ENCODE measurements at regions not wholly inside any gene's neighbourhood (a gene's known extent, or its start where the extent isn't known, plus 50 kb on each side); places are given as distances from the start of the nearest gene placed in this dataset.
"Not testable (repeated sequence)": the region's sequence is repeated elsewhere in the genome, so short reads cannot be mapped to it uniquely, and the experiment has no call there.

GRCh38 chr5:92665506-92665905, 915.5 kb downstream of the NR2F1-AS1 start:
- DNase-seq = no peak

GRCh38 chr5:92662741-92663140, 918.3 kb downstream of the NR2F1-AS1 start:
- DNase-seq = no peak

- no peak for DNase-seq
Measured at GRCh38 chr5:92659246-92659645, 921.8 kb downstream of the NR2F1-AS1 start.

DNA sequence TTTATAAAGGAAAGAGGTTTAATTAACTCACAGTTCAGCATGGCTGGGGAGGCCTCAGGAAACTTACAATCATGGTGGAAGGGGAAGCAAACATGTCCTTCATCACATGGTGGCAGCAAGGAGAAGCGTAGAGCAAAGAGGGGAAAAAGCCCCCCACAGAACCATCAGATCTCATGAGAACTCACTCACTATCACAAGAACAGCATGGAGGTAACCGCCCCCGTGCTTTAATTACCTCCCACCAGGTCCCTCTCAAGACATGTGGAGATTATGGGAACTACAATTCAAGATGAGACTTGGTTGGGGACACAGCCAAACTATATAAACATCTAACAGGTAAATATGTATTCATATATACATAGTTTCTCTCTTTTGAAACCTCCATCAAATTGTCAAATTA, 926.4 kb downstream of the NR2F1-AS1 start:
- DNase-seq = not testable (repeated sequence)

- DNase-seq = no peak
Measured at GRCh38 chr5:92653730-92654461, 927.1 kb downstream of the NR2F1-AS1 start.

- DNase-seq = no peak
Measured at GRCh38 chr5:92652756-92653155, 928.3 kb downstream of the NR2F1-AS1 start.

GRCh38 chr5:92644266-92644886, 936.6 kb downstream of the NR2F1-AS1 start:
- no peak for DNase-seq

DNA sequence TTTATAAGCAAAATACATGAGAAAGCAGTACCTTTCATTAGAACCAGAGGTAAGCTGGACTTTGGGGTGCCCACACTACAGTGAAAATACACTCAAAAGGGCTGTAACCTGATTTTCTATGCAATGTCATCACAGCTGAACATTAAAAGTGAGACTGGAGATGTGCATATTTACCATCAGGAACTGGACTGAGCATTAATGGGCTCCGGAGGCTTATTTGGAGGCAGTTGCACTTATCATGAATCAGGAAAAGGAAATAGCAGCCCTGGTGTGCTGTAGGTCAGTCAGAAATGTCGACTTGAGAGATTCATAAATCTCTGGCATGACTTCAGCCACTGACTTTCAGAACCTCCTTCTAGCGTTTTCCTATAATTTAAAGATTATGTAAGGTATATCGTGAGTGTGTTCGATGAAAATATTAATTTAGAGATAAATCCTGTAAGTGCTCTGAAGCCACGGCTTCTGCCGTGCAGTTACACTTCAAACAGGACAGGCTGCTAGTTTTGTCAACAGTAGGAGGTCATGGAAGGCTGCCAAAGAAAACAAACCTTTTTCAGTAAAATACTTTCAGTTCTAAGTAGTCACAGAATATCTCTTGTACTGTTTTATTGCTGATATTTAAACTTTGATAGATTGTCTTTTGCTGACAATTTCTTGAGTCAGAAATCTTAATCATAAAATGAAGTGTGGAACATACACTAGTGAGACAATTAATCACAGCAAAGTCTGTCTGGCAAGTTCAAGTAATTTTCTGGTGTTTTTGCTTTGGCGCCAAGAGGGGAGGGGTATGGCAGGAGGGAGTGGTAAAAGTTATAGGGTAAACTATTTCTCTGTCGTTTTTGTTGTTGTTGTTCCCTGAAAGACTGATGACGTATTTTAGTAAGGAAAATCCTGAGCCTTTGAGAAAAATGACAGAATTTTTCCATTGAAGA, 939.7 kb downstream of the NR2F1-AS1 start:
- no peak for DNase-seq

DNA sequence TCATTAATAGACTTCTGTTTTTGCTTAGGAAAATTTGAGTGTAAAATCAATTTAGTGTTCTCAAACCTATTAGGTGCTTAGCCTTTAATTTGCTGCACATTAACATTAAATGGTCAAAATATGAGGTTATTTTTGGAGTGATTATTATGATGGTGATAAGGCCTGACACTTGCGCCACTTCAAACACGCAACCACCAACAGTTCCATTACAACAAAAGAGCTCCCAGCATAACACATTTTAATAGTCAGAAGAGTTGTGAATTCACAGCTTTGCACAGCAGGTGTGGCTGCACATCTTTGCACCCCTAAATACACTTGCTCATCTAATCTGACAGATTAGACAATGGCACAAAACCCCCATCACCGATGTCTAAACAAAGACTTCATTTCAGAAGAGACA, 940.7 kb downstream of the NR2F1-AS1 start:
- DNase-seq = no peak

DNA sequence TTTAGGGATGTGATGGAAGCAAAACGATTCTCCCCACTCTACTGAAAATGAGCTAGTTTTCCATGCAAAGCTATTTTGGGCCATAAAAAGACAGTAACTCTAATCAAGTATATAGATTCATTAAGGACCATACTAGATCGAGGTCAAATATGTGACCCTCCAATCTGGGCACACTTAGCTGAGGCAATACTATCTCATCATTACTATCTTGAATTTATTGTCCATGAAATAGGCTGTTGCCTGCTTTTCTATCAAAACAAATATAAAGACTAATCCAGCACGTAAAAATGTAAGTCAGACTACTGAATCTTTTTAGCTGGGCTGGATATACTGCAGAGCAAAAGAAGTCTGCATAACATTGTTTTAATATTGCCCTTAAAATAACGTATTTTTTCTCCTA, 943.1 kb downstream of the NR2F1-AS1 start:
- DNase-seq = no peak

DNA sequence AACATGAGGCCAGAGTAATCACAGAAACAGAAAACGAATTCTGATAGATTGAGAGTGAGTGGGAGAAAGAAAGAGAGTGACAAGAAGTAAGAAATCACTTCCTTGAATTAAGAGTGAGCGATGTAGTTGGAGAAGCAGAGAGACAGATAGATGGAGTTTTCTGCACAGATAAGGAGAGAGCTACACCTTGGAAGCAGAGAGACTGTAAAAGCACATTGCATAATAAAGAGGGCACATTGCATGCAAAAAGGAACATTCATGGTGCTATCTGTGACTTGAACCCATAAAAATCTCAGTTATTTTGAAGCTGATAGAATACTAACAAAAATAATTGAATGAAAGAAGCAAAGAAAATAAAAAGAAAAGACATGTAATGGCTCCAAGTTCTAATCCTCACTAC, 943.8 kb downstream of the NR2F1-AS1 start:
- no peak for DNase-seq

DNA sequence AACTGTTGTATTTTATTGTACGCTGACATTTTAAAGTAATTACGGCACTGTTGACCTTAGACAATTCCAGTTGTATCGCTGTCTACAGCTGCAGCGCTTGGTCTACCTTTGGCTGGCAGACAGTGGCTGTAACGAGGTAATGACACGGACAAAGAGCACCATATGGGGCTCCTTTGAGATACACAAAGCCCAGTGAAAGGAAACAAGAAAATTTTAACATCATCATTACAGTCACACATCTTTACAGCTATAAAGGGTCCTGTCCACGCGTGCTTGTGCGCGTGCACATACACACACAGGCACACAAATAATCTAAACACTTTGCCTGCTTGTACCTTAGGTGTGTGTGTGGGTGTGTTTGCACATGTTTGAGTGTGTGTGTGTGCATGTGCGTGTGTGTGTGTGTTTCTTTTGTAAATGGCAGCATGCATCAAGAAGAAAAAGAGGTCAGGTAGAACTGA, 946.0 kb downstream of the NR2F1-AS1 start:
- no peak for DNase-seq

GRCh38 chr5:92633875-92634487, 947.0 kb downstream of the NR2F1-AS1 start:
- DNase-seq = no peak

DNA sequence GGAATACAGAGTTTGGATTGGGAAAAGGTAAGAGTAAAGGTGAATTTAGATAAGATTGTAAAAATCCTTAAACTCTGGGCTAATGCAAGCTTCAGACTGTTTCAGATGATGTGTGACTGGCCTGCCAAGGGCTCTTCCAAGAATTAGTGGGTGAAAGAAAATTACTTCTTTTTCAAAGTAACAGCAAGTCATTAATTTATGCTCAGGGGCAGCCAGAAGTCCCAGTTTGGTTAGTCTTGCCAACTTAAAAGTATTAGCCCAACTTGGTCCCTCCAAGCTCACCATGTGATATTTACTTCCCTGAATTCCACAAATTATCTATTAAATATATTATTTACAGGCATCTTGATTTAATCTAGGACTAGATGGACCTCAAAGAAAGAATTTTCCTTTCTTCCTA, 947.8 kb downstream of the NR2F1-AS1 start:
- DNase-seq = no peak

DNA sequence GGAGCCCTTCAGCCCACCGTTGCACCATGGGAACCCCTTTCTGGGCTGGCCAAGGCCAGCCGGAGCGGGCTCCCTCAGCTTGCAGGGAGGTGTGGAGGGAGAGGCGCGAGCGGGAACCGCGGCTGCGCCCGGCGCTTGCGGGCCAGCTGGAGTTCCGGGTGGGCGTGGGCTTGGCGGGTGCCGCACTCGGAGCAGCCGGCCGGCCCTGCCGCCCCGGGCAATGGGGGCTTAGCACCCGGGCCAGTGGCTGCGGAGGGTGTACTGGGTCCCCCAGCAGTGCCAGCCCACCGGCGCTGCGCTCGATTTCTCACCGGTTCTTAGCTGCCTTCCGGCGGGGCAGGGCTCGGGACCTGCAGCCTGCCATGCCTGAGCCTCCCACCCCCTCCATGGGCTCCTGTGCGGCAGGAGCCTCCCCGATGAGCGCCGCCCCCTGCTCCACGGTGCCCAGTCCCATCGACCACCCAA, 949.8 kb downstream of the NR2F1-AS1 start:
- DNase-seq = not testable (repeated sequence)

DNA sequence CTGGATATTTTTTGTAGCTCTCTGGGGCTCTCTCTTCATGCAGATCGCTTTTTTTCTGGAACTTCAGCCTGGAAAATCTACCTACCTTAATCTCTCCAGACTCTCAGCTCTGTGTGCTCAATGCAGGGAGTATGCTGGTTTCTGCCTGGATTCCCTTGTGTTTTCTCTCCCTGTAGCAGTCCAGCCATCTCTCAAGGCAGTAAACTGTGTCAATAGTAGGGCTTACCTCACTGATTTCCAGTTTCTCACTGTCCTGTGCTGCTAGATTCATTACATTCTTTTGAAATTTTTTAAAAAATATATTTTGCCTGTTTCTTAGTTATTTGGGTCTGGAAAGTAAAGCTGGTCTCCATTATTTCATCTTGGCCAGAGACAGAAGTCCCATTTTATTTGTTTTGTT, 951.4 kb downstream of the NR2F1-AS1 start:
- no peak for DNase-seq

GRCh38 chr5:92629000-92629399, 952.0 kb downstream of the NR2F1-AS1 start:
- DNase-seq = no peak

- no peak for DNase-seq
Measured at GRCh38 chr5:92627186-92627585, 953.8 kb downstream of the NR2F1-AS1 start.

DNA sequence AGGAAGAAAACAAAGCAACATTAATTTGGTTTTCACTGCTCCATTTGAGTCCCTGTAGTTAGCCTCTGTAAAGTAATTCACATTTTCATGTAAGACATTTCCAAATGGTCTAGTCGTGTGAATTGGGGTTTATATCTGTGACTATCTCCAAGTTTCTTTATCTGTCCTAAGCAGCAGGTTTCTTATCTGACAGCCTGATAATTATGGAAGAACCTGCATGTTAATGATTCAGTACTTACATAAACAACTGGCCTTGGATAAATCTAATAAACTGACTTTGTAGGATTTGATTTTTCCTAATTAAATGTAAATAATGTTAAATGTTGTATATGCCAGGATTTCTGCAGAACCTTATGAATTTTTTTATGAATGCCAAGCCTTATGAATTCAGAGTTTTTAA, 964.9 kb downstream of the NR2F1-AS1 start:
- DNase-seq = no peak

GRCh38 chr5:92613546-92613945, 967.5 kb downstream of the NR2F1-AS1 start:
- DNase-seq = no peak

DNA sequence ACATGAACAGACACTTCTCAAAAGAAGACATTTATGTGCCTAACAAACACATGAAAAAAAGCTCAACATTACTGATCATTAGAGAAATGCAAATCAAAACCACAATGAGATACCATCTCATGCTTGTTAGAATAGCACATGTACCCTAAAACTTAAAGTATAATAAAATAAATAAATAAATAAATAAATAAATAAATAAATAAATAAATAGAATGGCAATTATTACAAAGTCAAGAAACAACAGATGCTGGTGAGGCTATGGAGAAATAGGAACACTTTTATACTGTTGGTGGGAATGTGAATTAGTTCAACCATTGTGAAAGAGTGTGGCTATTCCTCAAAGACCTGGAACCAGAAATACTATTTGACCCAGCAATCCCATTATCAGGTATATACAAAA, 970.6 kb downstream of the NR2F1-AS1 start:
- not testable (repeated sequence) for DNase-seq

GRCh38 chr5:92605591-92605990, 975.4 kb downstream of the NR2F1-AS1 start:
- no peak for DNase-seq

Data from MV-4-11 (cell line).